ENCODE measurements at regions not wholly inside any gene's neighbourhood (a gene's known extent, or its start where the extent isn't known, plus 50 kb on each side); places are given as distances from the start of the nearest gene placed in this dataset.

- no peak for DNase-seq
Observed at GRCh38 chr5:111016801-111017200, 54.7 kb upstream of the TSLP start.

GRCh38 chr5:111017731-111018130 lies 53.8 kb upstream of the TSLP start:
- DNase-seq: no peak

All from SHP77 treated with DMSO at 0.1 percent for 48 hours (cell line).